ENCODE measurements at regions not wholly inside any gene's neighbourhood (a gene's known extent, or its start where the extent isn't known, plus 50 kb on each side); places are given as distances from the start of the nearest gene placed in this dataset.

GRCh38 chr12:93960521-93960920, 187.9 kb upstream of the PLXNC1 start:
- TF ChIP-seq CTCF (IDR thresholded peaks at IDR 0.05): no peak
- TF ChIP-seq POLR2AphosphoS5 (IDR thresholded peaks at IDR 0.05): no peak
- no peak for TF ChIP-seq POLR2A (IDR thresholded peaks at IDR 0.05)
- no peak overlapping the region for H3K27ac ChIP-seq
- no peaks in the 10 kb centered on the region for H3K36me3 ChIP-seq
- no peak for DNase-seq (ENCODE audit: low spot score)
- H3K27me3 ChIP-seq (replicated peaks; ENCODE audit: insufficient read depth): no peaks in the 10 kb centered on the region
- no peaks in the 10 kb centered on the region for H3K9me3 ChIP-seq
- intact Hi-C loops (cut with DNase I): no loop called here
- 26% methylated on average over 2 of the region's 2 CpGs for WGBS
- H3K4me3 ChIP-seq: no peak overlapping the region
- H3K4me1 ChIP-seq (replicated peaks): no peaks in the 10 kb centered on the region

- no peak overlapping the region for H3K27ac ChIP-seq
- intact Hi-C loops (cut with DNase I): no loop called here
- H3K27me3 ChIP-seq (replicated peaks; ENCODE audit: insufficient read depth): no peaks in the 10 kb centered on the region
- no peaks in the 10 kb centered on the region for H3K4me1 ChIP-seq (replicated peaks)
- TF ChIP-seq POLR2A (IDR thresholded peaks at IDR 0.05) (no peak), POLR2AphosphoS5 (IDR thresholded peaks at IDR 0.05) (no peak), CTCF (IDR thresholded peaks at IDR 0.05) (no peak)
- no peak overlapping the region for H3K4me3 ChIP-seq
- 50% methylated on average over 2 of the region's 2 CpGs for WGBS
- no peaks in the 10 kb centered on the region for H3K36me3 ChIP-seq
- H3K9me3 ChIP-seq: no peaks in the 10 kb centered on the region
- DNase-seq (ENCODE audit: low spot score): no peak
Measured at GRCh38 chr12:93962336-93962735, 186.0 kb upstream of the PLXNC1 start.

- no peak overlapping the region for H3K27ac ChIP-seq
- TF ChIP-seq POLR2A (IDR thresholded peaks at IDR 0.05) (no peak), POLR2AphosphoS5 (IDR thresholded peaks at IDR 0.05) (no peak), CTCF (IDR thresholded peaks at IDR 0.05) (no peak)
- H3K36me3 ChIP-seq: no peaks in the 10 kb centered on the region
- no peaks in the 10 kb centered on the region for H3K4me1 ChIP-seq (replicated peaks)
- no peaks in the 10 kb centered on the region for H3K9me3 ChIP-seq
- 86% methylated on average over 4 of the region's 4 CpGs for WGBS
- no peaks in the 10 kb centered on the region for H3K27me3 ChIP-seq (replicated peaks; ENCODE audit: insufficient read depth)
- no peak for DNase-seq (ENCODE audit: low spot score)
- intact Hi-C loops (cut with DNase I): no loop called here
- H3K4me3 ChIP-seq: no peak overlapping the region
Measured at GRCh38 chr12:93964936-93965335, 183.4 kb upstream of the PLXNC1 start.

- H3K27me3 ChIP-seq (replicated peaks; ENCODE audit: insufficient read depth): no peaks in the 10 kb centered on the region
- WGBS: 89% methylated on average over 1 of the region's 1 CpG
- H3K27ac ChIP-seq: no peak overlapping the region
- H3K36me3 ChIP-seq: no peaks in the 10 kb centered on the region
- no peaks in the 10 kb centered on the region for H3K9me3 ChIP-seq
- no peak overlapping the region for H3K4me3 ChIP-seq
- DNase-seq (ENCODE audit: low spot score): no peak
- H3K4me1 ChIP-seq (replicated peaks): no peaks in the 10 kb centered on the region
- TF ChIP-seq POLR2AphosphoS5 (IDR thresholded peaks at IDR 0.05): no peak
- TF ChIP-seq POLR2A (IDR thresholded peaks at IDR 0.05): no peak
- no peak for TF ChIP-seq CTCF (IDR thresholded peaks at IDR 0.05)
- intact Hi-C loops (cut with DNase I): no loop called here
Measured at GRCh38 chr12:93966516-93967133, 181.8 kb upstream of the PLXNC1 start.

- intact Hi-C loops (cut with DNase I): no loop called here
- Histone ChIP-seq H3K27me3 (replicated peaks; ENCODE audit: insufficient read depth) (no peaks in the 10 kb centered on the region), H3K27ac (no peak overlapping the region), H3K4me1 (replicated peaks) (no peaks in the 10 kb centered on the region), H3K4me3 (no peak overlapping the region), H3K36me3 (no peaks in the 10 kb centered on the region), H3K9me3 (no peaks in the 10 kb centered on the region)
- no peak for DNase-seq (ENCODE audit: low spot score)
- TF ChIP-seq POLR2AphosphoS5 (IDR thresholded peaks at IDR 0.05): no peak
- TF ChIP-seq POLR2A (IDR thresholded peaks at IDR 0.05): no peak
- no peak for TF ChIP-seq CTCF (IDR thresholded peaks at IDR 0.05)
- 90% methylated on average over 6 of the region's 6 CpGs for WGBS
Measured at GRCh38 chr12:93967454-93967853, 180.9 kb upstream of the PLXNC1 start.
